B cell (primary cell): ENCODE measurements at regions not wholly inside any gene's neighbourhood (a gene's known extent, or its start where the extent isn't known, plus 50 kb on each side); places are given as distances from the start of the nearest gene placed in this dataset.

Source experiments
- ATAC-seq: fragments of 200-7000 bp; cut with Tn5 transposase; one replicate; pipeline ENCODE4 v1.10.0; 2021; ENCODE audit warnings: low read depth, mild to moderate bottlenecking, moderate number of reproducible peaks, moderate library complexity
- CTCF ChIA-PET: fragments of 350-600 bp; sonication (Branson Sonifier 250); formaldehyde crosslinking; loops from one replicate; lab custom pipeline; 2021; ENCODE audit warnings: antibody characterized with exemption, inconsistent platforms; lab: Charles Lee
- POLR2A ChIA-PET: fragments of 350-600 bp; sonication (Branson Sonifier 250); formaldehyde crosslinking; loops from one replicate; lab custom pipeline; 2021; ENCODE audit warnings: antibody characterized with exemption; lab: Charles Lee
- DNase-seq: peaks from one replicate; pipeline ENCODE4 v3.0.0; 2013
- H2AFZ ChIP-seq: 2 replicates; pipeline ENCODE4 v1.6.1; 2012; ENCODE audit warnings: mild to moderate bottlenecking, low read depth, low read length; ENCODE audit not compliant: insufficient read depth, poor library complexity, severe bottlenecking
- H3K27ac ChIP-seq, 2 donors: 1 replicate in 1 of 2; 2 replicates in 1 of 2; pipeline ENCODE4 v1.5.1; 2012 to 2013; ENCODE audit warnings: low read length in 2 of 2, mild to moderate bottlenecking in 2 of 2, moderate library complexity in 1 of 2
- H3K27me3 ChIP-seq, 4 experiments: fragments of 200-600 bp in 1 of 4; sonication (generic) in 1 of 4; replicated peaks in 1 of 4; 1 replicate in 2 of 4; 2 replicates in 2 of 4; pipeline versions ENCODE4 v1.6.1 to v1.7.0; 2013 to 2016; ENCODE audit warnings: low read length in 3 of 4, mild to moderate bottlenecking in 2 of 4, mixed read lengths in 1 of 4, moderate library complexity in 1 of 4; ENCODE audit not compliant: insufficient read depth in 4 of 4, control insufficient read depth in 3 of 4; ENCODE audit errors: control extremely low read depth in 1 of 4
- H3K36me3 ChIP-seq, 2 experiments: replicated peaks in 1 of 2; 1 replicate in 1 of 2; 2 replicates in 1 of 2; pipeline versions ENCODE4 v1.6.1 to v1.7.1; 2013; ENCODE audit warnings: low read length in 1 of 2; ENCODE audit not compliant: insufficient read depth in 2 of 2, control insufficient read depth in 1 of 2; ENCODE audit errors: control extremely low read depth in 1 of 2, extremely low read depth in 1 of 2
- H3K4me1 ChIP-seq, 2 donors: fragments of 200-600 bp in 1 of 2; sonication (generic) in 1 of 2; 1 replicate in 1 of 2; 2 replicates in 1 of 2; pipeline versions ENCODE4 v1.5.1 to v1.6.1; 2013 to 2017; ENCODE audit warnings: low read length in 2 of 2; ENCODE audit not compliant: control insufficient read depth in 2 of 2, insufficient read depth in 2 of 2
- H3K4me2 ChIP-seq: replicated peaks from 2 replicates; pipeline ENCODE3; 2012; ENCODE audit warnings: mild to moderate bottlenecking, low read depth, low read length; ENCODE audit not compliant: poor library complexity, severe bottlenecking
- H3K4me3 ChIP-seq, 5 experiments: fragments of 200-600 bp in 1 of 5; sonication (generic) in 1 of 5; 1 replicate in 3 of 5; 2 replicates in 2 of 5; pipeline versions ENCODE4 v1.5.1 to v1.7.0; 2011 to 2016; ENCODE audit warnings: low read length in 4 of 5, mild to moderate bottlenecking in 4 of 5, low read depth in 2 of 5, control low read depth in 1 of 5, moderate library complexity in 1 of 5; ENCODE audit not compliant: insufficient read depth in 1 of 5; ENCODE audit errors: control extremely low read depth in 1 of 5, extremely low read depth in 1 of 5
- H3K79me2 ChIP-seq: fragments of 200-600 bp; sonication (generic); one replicate; pipeline ENCODE4 v1.6.0; 2016; ENCODE audit warnings: low read length; ENCODE audit not compliant: control insufficient read depth, insufficient read depth
- H3K9ac ChIP-seq: fragments of 200-600 bp; sonication (generic); 2 replicates; pipeline ENCODE4 v1.6.1; 2017; ENCODE audit warnings: mild to moderate bottlenecking, low read length, moderate library complexity
- H3K9me3 ChIP-seq, 3 donors: one replicate each; pipeline versions ENCODE4 v1.6.1 to v1.7.1; 2013; ENCODE audit warnings: low read length in 2 of 3; ENCODE audit not compliant: control insufficient read depth in 2 of 3, insufficient read depth in 1 of 3; ENCODE audit errors: control extremely low read depth in 1 of 3
- H4K20me1 ChIP-seq: 2 replicates; pipeline ENCODE4 v1.6.0; 2012; ENCODE audit warnings: mild to moderate bottlenecking, low read length; ENCODE audit not compliant: insufficient read depth, control insufficient read depth, poor library complexity, severe bottlenecking
- H3K27ac Mint-ChIP-seq: one replicate; pipeline ENCODE4 v1.8.0; 2021; ENCODE audit warnings: mixed read lengths
- H3K27me3 Mint-ChIP-seq: one replicate; pipeline ENCODE4 v1.8.0; 2021; ENCODE audit warnings: mixed read lengths
- H3K4me1 Mint-ChIP-seq: one replicate; pipeline ENCODE4 v1.8.0; 2021; ENCODE audit warnings: mixed read lengths
- H3K4me3 Mint-ChIP-seq: one replicate; pipeline ENCODE4 v1.8.0; 2021; ENCODE audit warnings: mixed read lengths
- H3K9me3 Mint-ChIP-seq: one replicate; pipeline ENCODE4 v1.8.0; 2022; ENCODE audit warnings: mixed read lengths; ENCODE audit not compliant: insufficient read depth
- EZH2 ChIP-seq: IDR thresholded peaks from 2 replicates; pipeline ENCODE4 v1.6.1; 2012; ENCODE audit warnings: borderline replicate concordance, low read depth, mild to moderate bottlenecking, moderate library complexity, low read length; ENCODE audit not compliant: insufficient read depth, poor library complexity, severe bottlenecking
- WGBS: methylation state at CpG from one replicate; pipeline ENCODE4 v1.1.5; 2013; ENCODE audit warnings: missing lambda C conversion rate; ENCODE audit not compliant: insufficient coverage; 5-methylcytosine and 5-hydroxymethylcytosine counted together
- intact Hi-C: fragments of 100-400 bp; cut with micrococcal nuclease; formaldehyde crosslinking; loops from one replicate; pipeline ENCODE4 v1.10.0; 2022
- TF ChIP-seq, protein P1 (sequence below): fragments of 200-600 bp; IDR thresholded peaks from one replicate; pipeline ENCODE4 v1.8.0; 2022; ENCODE audit warnings: antibody characterized with exemption, mild to moderate bottlenecking

- no peak for TF ChIP-seq EZH2
- TF ChIP-seq, protein P1, sequence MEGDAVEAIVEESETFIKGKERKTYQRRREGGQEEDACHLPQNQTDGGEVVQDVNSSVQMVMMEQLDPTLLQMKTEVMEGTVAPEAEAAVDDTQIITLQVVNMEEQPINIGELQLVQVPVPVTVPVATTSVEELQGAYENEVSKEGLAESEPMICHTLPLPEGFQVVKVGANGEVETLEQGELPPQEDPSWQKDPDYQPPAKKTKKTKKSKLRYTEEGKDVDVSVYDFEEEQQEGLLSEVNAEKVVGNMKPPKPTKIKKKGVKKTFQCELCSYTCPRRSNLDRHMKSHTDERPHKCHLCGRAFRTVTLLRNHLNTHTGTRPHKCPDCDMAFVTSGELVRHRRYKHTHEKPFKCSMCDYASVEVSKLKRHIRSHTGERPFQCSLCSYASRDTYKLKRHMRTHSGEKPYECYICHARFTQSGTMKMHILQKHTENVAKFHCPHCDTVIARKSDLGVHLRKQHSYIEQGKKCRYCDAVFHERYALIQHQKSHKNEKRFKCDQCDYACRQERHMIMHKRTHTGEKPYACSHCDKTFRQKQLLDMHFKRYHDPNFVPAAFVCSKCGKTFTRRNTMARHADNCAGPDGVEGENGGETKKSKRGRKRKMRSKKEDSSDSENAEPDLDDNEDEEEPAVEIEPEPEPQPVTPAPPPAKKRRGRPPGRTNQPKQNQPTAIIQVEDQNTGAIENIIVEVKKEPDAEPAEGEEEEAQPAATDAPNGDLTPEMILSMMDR: no peak
- intact Hi-C loops: no loop called here
- Histone ChIP-seq H3K4me3 (no peak overlapping the region), H3K9me3 (no peaks in the 10 kb centered on the region), H3K79me2 (no peaks in the 10 kb centered on the region), H3K4me2 (no peak overlapping the region), H4K20me1 (no peaks in the 10 kb centered on the region), H3K27me3 (no peaks in the 10 kb centered on the region), H3K27ac (no peak overlapping the region), H3K36me3 (no peaks in the 10 kb centered on the region), H2AFZ (no peak overlapping the region), H3K4me1 (no peaks in the 10 kb centered on the region), H3K9ac (no peak overlapping the region)
- no peak for ATAC-seq
- no peak for DNase-seq
- Mint-ChIP-seq H3K27ac (no peak overlapping the region), H3K4me3 (no peak overlapping the region), H3K27me3 (peaks cover 3% of the 10 kb centered on the region), H3K4me1 (no peaks in the 10 kb centered on the region), H3K9me3 (no peaks in the 10 kb centered on the region)
- ChIA-PET POLR2A (no interaction called here), CTCF (no interaction called here)
- WGBS: 67% methylated on average over 1 of the region's 2 CpGs
Observed at GRCh38 chr3:28649266-28649665, 300.6 kb upstream of the AZI2 start.

DNA sequence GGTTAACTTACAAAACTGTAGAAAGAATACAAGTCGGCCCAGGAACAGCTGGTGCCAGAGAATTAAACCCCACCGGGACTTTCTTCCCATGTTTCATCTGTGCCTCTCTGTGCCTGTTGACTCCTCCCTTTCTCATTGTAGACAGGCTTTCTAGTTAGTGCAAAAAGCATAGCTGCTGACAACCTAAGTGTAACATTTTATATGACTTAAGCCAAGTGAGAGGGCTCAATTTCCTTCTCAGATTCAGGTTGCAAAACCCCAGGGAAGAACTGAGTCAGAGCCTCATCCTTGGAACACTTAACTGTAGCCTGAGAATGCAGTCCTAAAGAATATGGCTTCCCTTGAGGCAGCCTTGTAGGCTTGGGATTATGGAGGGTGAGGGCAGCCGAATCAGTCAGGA is 302.5 kb upstream of the AZI2 start:
- no peaks in the 10 kb centered on the region for H4K20me1 ChIP-seq
- CTCF ChIA-PET: no interaction called here
- DNase-seq: no peak
- no CpG with 5 or more reads among the region's 3 CpGs for WGBS
- no peaks in the 10 kb centered on the region for H3K36me3 ChIP-seq
- H3K9me3 ChIP-seq: no peaks in the 10 kb centered on the region
- no peak overlapping the region for H3K27ac ChIP-seq
- POLR2A ChIA-PET: no interaction called here
- H3K9me3 Mint-ChIP-seq: no peaks in the 10 kb centered on the region
- intact Hi-C loops: no loop called here
- ATAC-seq: no peak
- no peaks in the 10 kb centered on the region for H3K4me1 ChIP-seq
- H3K9ac ChIP-seq: no peak overlapping the region
- H3K27ac Mint-ChIP-seq: no peak overlapping the region
- H3K4me1 Mint-ChIP-seq: no peaks in the 10 kb centered on the region
- H3K4me3 ChIP-seq: no peak overlapping the region
- peaks cover 3% of the 10 kb centered on the region for H3K27me3 Mint-ChIP-seq
- H2AFZ ChIP-seq: no peak overlapping the region
- H3K27me3 ChIP-seq: no peaks in the 10 kb centered on the region
- TF ChIP-seq, protein P1: no peak
- no peak for TF ChIP-seq EZH2
- no peaks in the 10 kb centered on the region for H3K79me2 ChIP-seq
- no peak overlapping the region for H3K4me2 ChIP-seq
- no peak overlapping the region for H3K4me3 Mint-ChIP-seq
